ENCODE measurements at regions not wholly inside any gene's neighbourhood (a gene's known extent, or its start where the extent isn't known, plus 50 kb on each side); places are given as distances from the start of the nearest gene placed in this dataset.

DNA sequence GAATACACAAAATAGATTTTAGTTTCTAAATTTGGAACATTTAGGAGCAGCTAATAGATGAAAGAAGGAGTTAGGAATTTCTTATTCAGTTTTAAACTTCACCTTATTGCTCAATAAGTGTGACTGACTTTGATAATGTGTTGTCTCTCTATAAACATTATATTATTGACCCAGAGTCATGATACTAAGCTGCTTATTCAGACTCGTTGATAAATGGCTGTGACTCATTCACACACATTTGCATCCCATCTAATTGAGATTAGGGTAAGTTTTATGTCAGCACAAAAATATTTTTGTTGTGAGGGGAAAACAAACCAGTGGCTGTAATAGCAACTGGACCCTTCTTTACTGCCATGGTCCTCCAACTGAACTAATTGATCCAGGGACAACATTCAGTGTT lies 137.6 kb downstream of the GOLIM4 start:
- TF ChIP-seq CTCF (IDR thresholded peaks at IDR 0.05): no peak
- no peaks in the 10 kb centered on the region for H3K9me3 Mint-ChIP-seq (ENCODE audit: unreplicated experiment)
- no peak overlapping the region for H3K4me3 Mint-ChIP-seq (ENCODE audit: unreplicated experiment)
- no peak overlapping the region for H3K27ac Mint-ChIP-seq (ENCODE audit: unreplicated experiment)
- DNase-seq (ENCODE audit: extremely low spot score, unreplicated experiment): no peak
- H3K27me3 Mint-ChIP-seq (ENCODE audit: unreplicated experiment): peaks cover 14% of the 10 kb centered on the region
- H3K4me1 Mint-ChIP-seq (ENCODE audit: unreplicated experiment): no peaks in the 10 kb centered on the region
- no peaks in the 10 kb centered on the region for H3K36me3 Mint-ChIP-seq (ENCODE audit: unreplicated experiment)

DNA sequence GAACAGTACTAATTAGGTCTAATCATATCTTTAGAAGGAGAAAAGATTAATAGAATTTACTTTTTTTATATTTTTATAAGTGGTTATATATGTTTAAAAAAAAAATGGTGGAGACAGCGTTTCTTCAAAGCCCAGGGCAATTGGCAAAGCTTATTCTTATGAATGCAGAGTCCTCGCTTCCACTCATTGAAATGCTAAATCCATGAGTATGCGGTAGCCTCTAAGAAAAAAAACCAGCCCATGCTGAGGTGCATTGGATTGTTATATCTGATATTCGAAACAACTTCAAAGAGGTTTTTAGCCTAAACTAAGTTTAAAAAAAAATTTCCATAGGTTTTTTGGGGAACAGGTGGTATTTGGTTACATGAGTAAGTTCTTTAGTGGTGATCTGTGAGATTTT lies 142.8 kb downstream of the GOLIM4 start:
- Mint-ChIP-seq H3K27ac (ENCODE audit: unreplicated experiment) (no peak overlapping the region), H3K9me3 (ENCODE audit: unreplicated experiment) (no peaks in the 10 kb centered on the region), H3K27me3 (ENCODE audit: unreplicated experiment) (peaks cover 12% of the 10 kb centered on the region), H3K4me1 (ENCODE audit: unreplicated experiment) (no peaks in the 10 kb centered on the region), H3K4me3 (ENCODE audit: unreplicated experiment) (no peak overlapping the region), H3K36me3 (ENCODE audit: unreplicated experiment) (no peaks in the 10 kb centered on the region)
- no peak for TF ChIP-seq CTCF (IDR thresholded peaks at IDR 0.05)
- DNase-seq (ENCODE audit: extremely low spot score, unreplicated experiment): no peak

DNA sequence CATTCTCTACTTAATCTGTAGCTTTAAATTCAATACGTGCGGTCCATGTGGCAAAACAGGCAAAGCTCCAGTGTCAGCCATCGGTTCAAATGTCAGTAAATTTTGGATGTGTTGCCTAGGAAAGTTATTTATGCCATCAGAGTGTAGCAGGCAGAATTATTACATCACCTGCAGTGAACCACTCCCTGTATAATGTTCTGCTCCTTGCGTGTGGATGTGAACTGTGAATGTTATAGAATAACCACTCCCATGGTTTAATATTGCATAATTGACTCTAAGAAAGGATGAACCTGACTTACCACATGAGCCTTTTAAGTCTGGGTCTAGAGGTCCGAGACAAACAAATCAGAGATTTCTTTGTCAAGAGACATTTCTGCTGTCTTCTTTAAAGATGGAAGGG lies 145.5 kb downstream of the GOLIM4 start:
- H3K27ac Mint-ChIP-seq (ENCODE audit: unreplicated experiment): no peak overlapping the region
- peaks cover 17% of the 10 kb centered on the region for H3K27me3 Mint-ChIP-seq (ENCODE audit: unreplicated experiment)
- no peak overlapping the region for H3K4me3 Mint-ChIP-seq (ENCODE audit: unreplicated experiment)
- no peak for DNase-seq (ENCODE audit: extremely low spot score, unreplicated experiment)
- no peaks in the 10 kb centered on the region for H3K36me3 Mint-ChIP-seq (ENCODE audit: unreplicated experiment)
- no peaks in the 10 kb centered on the region for H3K9me3 Mint-ChIP-seq (ENCODE audit: unreplicated experiment)
- no peak for TF ChIP-seq CTCF (IDR thresholded peaks at IDR 0.05)
- no peaks in the 10 kb centered on the region for H3K4me1 Mint-ChIP-seq (ENCODE audit: unreplicated experiment)

DNA sequence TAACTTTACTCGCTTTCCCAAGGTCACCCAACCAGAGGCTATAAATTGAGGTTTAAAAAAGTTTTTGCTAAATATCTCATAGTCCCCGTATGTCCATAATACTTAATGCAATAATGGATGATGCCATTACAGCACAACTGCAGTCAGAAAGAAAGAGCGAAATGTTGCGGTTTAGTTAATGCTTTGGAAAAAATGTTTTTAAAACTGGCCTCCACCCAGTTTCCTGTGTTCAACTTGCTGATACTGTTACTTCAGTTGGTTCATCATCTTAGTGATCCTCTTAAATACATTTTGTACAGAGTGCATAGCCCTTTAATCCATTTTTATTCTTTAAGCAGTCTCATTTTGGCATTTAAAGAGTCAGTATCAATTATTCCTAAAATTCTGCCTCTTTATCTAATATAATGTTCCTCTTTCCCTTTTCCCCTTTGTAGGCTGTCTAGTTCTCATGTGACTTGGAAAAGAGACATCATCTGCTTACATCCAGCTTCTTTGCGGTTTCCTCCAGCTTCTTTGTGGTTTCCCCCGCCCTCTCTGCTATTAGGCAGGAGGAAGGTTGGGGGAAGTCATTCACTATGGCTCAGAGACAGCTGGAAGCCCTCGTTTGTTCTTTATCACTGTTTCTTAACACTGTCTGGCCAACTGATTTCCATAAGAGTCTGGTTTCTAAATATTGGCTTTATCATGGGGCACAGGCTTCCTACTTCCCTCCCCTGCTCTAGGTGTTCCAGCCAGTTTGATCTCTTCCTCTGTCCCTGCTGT lies 154.3 kb downstream of the GOLIM4 start:
- TF ChIP-seq CTCF (IDR thresholded peaks at IDR 0.05): no peak

GRCh38 chr3:167940241-167940640 lies 155.5 kb downstream of the GOLIM4 start:
- no peaks in the 10 kb centered on the region for H3K9me3 Mint-ChIP-seq (ENCODE audit: unreplicated experiment)
- H3K36me3 Mint-ChIP-seq (ENCODE audit: unreplicated experiment): no peaks in the 10 kb centered on the region
- DNase-seq (ENCODE audit: extremely low spot score, unreplicated experiment): no peak
- no peak overlapping the region for H3K27ac Mint-ChIP-seq (ENCODE audit: unreplicated experiment)
- H3K27me3 Mint-ChIP-seq (ENCODE audit: unreplicated experiment): peaks cover 14% of the 10 kb centered on the region
- no peak overlapping the region for H3K4me3 Mint-ChIP-seq (ENCODE audit: unreplicated experiment)
- TF ChIP-seq CTCF (IDR thresholded peaks at IDR 0.05): no peak
- H3K4me1 Mint-ChIP-seq (ENCODE audit: unreplicated experiment): peaks cover 1% of the 10 kb centered on the region

More for the DNA sequence above, 154.3 kb downstream of the GOLIM4 start:
- H3K36me3 Mint-ChIP-seq (ENCODE audit: unreplicated experiment): no peaks in the 10 kb centered on the region
- DNase-seq (ENCODE audit: extremely low spot score, unreplicated experiment): no peak
- peaks cover 16% of the 10 kb centered on the region for H3K27me3 Mint-ChIP-seq (ENCODE audit: unreplicated experiment)
- no peak overlapping the region for H3K27ac Mint-ChIP-seq (ENCODE audit: unreplicated experiment)
- H3K4me3 Mint-ChIP-seq (ENCODE audit: unreplicated experiment): no peak overlapping the region
- peaks cover 1% of the 10 kb centered on the region for H3K4me1 Mint-ChIP-seq (ENCODE audit: unreplicated experiment)
- H3K9me3 Mint-ChIP-seq (ENCODE audit: unreplicated experiment): no peaks in the 10 kb centered on the region

Data from osteocyte (in vitro differentiated cells).